LoVo (cell line): ENCODE measurements at regions not wholly inside any gene's neighbourhood (a gene's known extent, or its start where the extent isn't known, plus 50 kb on each side); places are given as distances from the start of the nearest gene placed in this dataset.

Experiments used
- DNase-seq: peaks from one replicate; pipeline ENCODE4 v3.0.0-alpha.2; 2016; ENCODE audit warnings: low spot score

- DNase-seq: no peak
Measured at GRCh38 chr3:146903927-146904326, 298.8 kb upstream of the PLSCR5 start.

GRCh38 chr3:146899171-146899570 lies 294.0 kb upstream of the PLSCR5 start:
- no peak for DNase-seq

- DNase-seq: no peak
Measured at GRCh38 chr3:146896711-146897110, 291.6 kb upstream of the PLSCR5 start.

GRCh38 chr3:146895026-146895749 lies 290.0 kb upstream of the PLSCR5 start:
- DNase-seq: no peak

- no peak for DNase-seq
Measured at GRCh38 chr3:146894406-146894805, 289.3 kb upstream of the PLSCR5 start.

GRCh38 chr3:146892041-146892440 lies 286.9 kb upstream of the PLSCR5 start:
- DNase-seq: no peak

GRCh38 chr3:146889626-146890025 lies 284.5 kb upstream of the PLSCR5 start:
- DNase-seq: no peak

GRCh38 chr3:146888176-146888575 lies 283.0 kb upstream of the PLSCR5 start:
- DNase-seq: no peak

- no peak for DNase-seq
Measured at GRCh38 chr3:146884721-146885120, 279.6 kb upstream of the PLSCR5 start.

- DNase-seq: no peak
Measured at GRCh38 chr3:146884296-146884695, 279.1 kb upstream of the PLSCR5 start.

- DNase-seq: no peak
Measured at GRCh38 chr3:146883288-146883687, 278.1 kb upstream of the PLSCR5 start.

GRCh38 chr3:146881966-146882760 lies 277.0 kb upstream of the PLSCR5 start:
- no peak for DNase-seq

- no peak for DNase-seq
Measured at GRCh38 chr3:146881356-146881755, 276.2 kb upstream of the PLSCR5 start.

GRCh38 chr3:146873748-146874147 lies 268.6 kb upstream of the PLSCR5 start:
- no peak for DNase-seq

- DNase-seq: no peak
Measured at GRCh38 chr3:146865175-146865755, 260.1 kb upstream of the PLSCR5 start.

- DNase-seq: no peak
Measured at GRCh38 chr3:146861262-146861661, 256.1 kb upstream of the PLSCR5 start.

GRCh38 chr3:146854523-146854922 lies 249.4 kb upstream of the PLSCR5 start:
- no peak for DNase-seq

- no peak for DNase-seq
Measured at GRCh38 chr3:146851665-146852064, 246.5 kb upstream of the PLSCR5 start.

GRCh38 chr3:146845361-146845760 lies 240.2 kb upstream of the PLSCR5 start:
- DNase-seq: no peak

- DNase-seq: no peak
Measured at GRCh38 chr3:146843476-146843875, 238.3 kb upstream of the PLSCR5 start.

- DNase-seq: no peak
Measured at GRCh38 chr3:146839727-146840375, 234.7 kb upstream of the PLSCR5 start.

- no peak for DNase-seq
Measured at GRCh38 chr3:146838221-146838620, 233.1 kb upstream of the PLSCR5 start.

GRCh38 chr3:146834917-146835316 lies 229.8 kb upstream of the PLSCR5 start:
- no peak for DNase-seq
